ENCODE measurements at regions not wholly inside any gene's neighbourhood (a gene's known extent, or its start where the extent isn't known, plus 50 kb on each side); places are given as distances from the start of the nearest gene placed in this dataset.

- no peak for TF ChIP-seq EZH2phosphoT487 (IDR thresholded peaks at IDR 0.05; ENCODE audit: insufficient read depth, low read depth)
- no peak for TF ChIP-seq EZH2 (IDR thresholded peaks at IDR 0.05; ENCODE audit: insufficient read depth, poor library complexity, severe bottlenecking)
Observed at GRCh38 chr4:137768881-137769280, 236.6 kb upstream of the PCDH18 start.

Data from GM23248 (cell line).